Gastroesophageal sphincter (tissue), 3 donors: ENCODE measurements at regions not wholly inside any gene's neighbourhood (a gene's known extent, or its start where the extent isn't known, plus 50 kb on each side); places are given as distances from the start of the nearest gene placed in this dataset.

Experiments used
- CTCF ChIP-seq, 4 experiments: fragments of 200-600 bp in 2 of 4; fragments of 450-650 bp in 2 of 4; sonication (generic) in 1 of 4; IDR thresholded peaks; one replicate each; pipeline ENCODE4 v1.5.1; 2017 to 2019; ENCODE audit warnings: antibody characterized with exemption in 4 of 4, mild to moderate bottlenecking in 2 of 4, moderate library complexity in 2 of 4
- EP300 ChIP-seq: sonication (generic); formaldehyde crosslinking; IDR thresholded peaks from one replicate; pipeline ENCODE4 v1.6.1; 2017; ENCODE audit warnings: antibody characterized with exemption, mild to moderate bottlenecking
- POLR2A ChIP-seq, 2 donors: fragments of 450-650 bp; IDR thresholded peaks; one replicate each; pipeline ENCODE4 v1.6.1; 2017; ENCODE audit warnings: antibody characterized with exemption in 2 of 2, mild to moderate bottlenecking in 2 of 2, moderate library complexity in 1 of 2
- POLR2AphosphoS5 ChIP-seq: sonication (generic); formaldehyde crosslinking; IDR thresholded peaks from one replicate; pipeline ENCODE4 v1.6.1; 2017; ENCODE audit warnings: antibody characterized with exemption

GRCh38 chr6:8177721-8178120 lies 75.4 kb upstream of the EEF1E1 start:
- TF ChIP-seq CTCF (IDR thresholded peaks at IDR 0.05) (no peak), POLR2AphosphoS5 (no peak), EP300 (no peak), POLR2A (IDR thresholded peaks at IDR 0.05) (no peak)
